Right lobe of liver (tissue), 6 donors: ENCODE measurements at regions not wholly inside any gene's neighbourhood (a gene's known extent, or its start where the extent isn't known, plus 50 kb on each side); places are given as distances from the start of the nearest gene placed in this dataset.

Source experiments
- ATAC-seq, 4 donors: fragments of 200-7000 bp; cut with Tn5 transposase; one replicate each; pipeline ENCODE4 v1.9.1; 2020; ENCODE audit warnings: mild to moderate bottlenecking in 4 of 4, moderate library complexity in 4 of 4
- DNase-seq, 3 donors: peaks; one replicate each; pipeline ENCODE4 v3.0.0-alpha.2; 2020
- H3K27ac ChIP-seq, 3 donors: fragments of 200-600 bp; one replicate each; pipeline ENCODE4 v1.8.0; 2022
- H3K27me3 ChIP-seq, 2 donors: fragments of 200-600 bp; one replicate each; pipeline ENCODE4 v1.8.0; 2022
- H3K36me3 ChIP-seq, 4 donors: fragments of 200-600 bp; sonication (generic) in 1 of 4; one replicate each; pipeline versions ENCODE4 v1.5.1 to v1.8.0; 2017 to 2022; ENCODE audit warnings: control low read depth in 1 of 4
- H3K4me1 ChIP-seq, 4 donors: fragments of 200-600 bp; sonication (generic) in 1 of 4; one replicate each; pipeline versions ENCODE4 v1.5.1 to v1.8.0; 2017 to 2022; ENCODE audit warnings: control low read depth in 1 of 4
- H3K4me3 ChIP-seq, 3 donors: fragments of 200-600 bp; one replicate each; pipeline ENCODE4 v1.8.0; 2022
- H3K9me3 ChIP-seq, 4 donors: fragments of 200-600 bp; sonication (generic) in 1 of 4; one replicate each; pipeline versions ENCODE4 v1.5.1 to v1.8.0; 2017 to 2022; ENCODE audit warnings: control low read depth in 1 of 4
- CTCF ChIP-seq, 4 donors: fragments of 200-600 bp in 3 of 4; fragments of 450-650 bp in 1 of 4; IDR thresholded peaks; one replicate each; pipeline versions ENCODE4 v1.5.1 to v1.8.0; 2016 to 2022; ENCODE audit warnings: antibody characterized with exemption in 4 of 4, mild to moderate bottlenecking in 2 of 4
- POLR2A ChIP-seq: fragments of 450-650 bp; IDR thresholded peaks from one replicate; pipeline ENCODE4 v1.6.1; 2017; ENCODE audit warnings: antibody characterized with exemption, mild to moderate bottlenecking
- WGBS: methylation state at CpG from one replicate; pipeline ENCODE4 v1.1.6; 2018; ENCODE audit warnings: low coverage, low lambda C conversion rate; ENCODE audit not compliant: insufficient coverage; ENCODE audit errors: missing lambda C conversion rate; 5-methylcytosine and 5-hydroxymethylcytosine counted together
- intact Hi-C, 2 donors: fragments of 100-400 bp; cut with DNase I; formaldehyde crosslinking; loops; one replicate each; pipeline versions ENCODE4 v1.11.2 to v1.14.1; 2022
- donor health status: DM: no; HTN: yes; CAD: no.
- donor health status: DM: no; HTN: no; CAD: no.
- donor health status: DM: no; HTN: no; CAD: no.
- donor health status: DM: no; HTN: yes; CAD: no.
- donor health status: DM: no; HTN: yes; CAD: no.

GRCh38 chr11:109946322-109946846 lies 146.8 kb upstream of the ZC3H12C start:
- no peaks in the 10 kb centered on the region for H3K9me3 ChIP-seq
- H3K4me1 ChIP-seq: no peaks in the 10 kb centered on the region
- H3K27me3 ChIP-seq: no peaks in the 10 kb centered on the region
- TF ChIP-seq POLR2A (peak; percentile 48), CTCF (IDR thresholded peaks at IDR 0.05) (peak; percentile 87 to 94 (median 90))
- WGBS: 7% methylated on average over 8 of the region's 8 CpGs
- no peaks in the 10 kb centered on the region for H3K36me3 ChIP-seq
- ATAC-seq (peak; percentile 100), DNase-seq (peak; percentile 75 to 78 (median 76))
- intact Hi-C loops: no loop called here
- peak overlapping the region in 2 of 3 donors; percentile 3 to 21 for H3K27ac ChIP-seq
- peak overlapping the region in 2 of 3 donors; percentile 9 to 33 for H3K4me3 ChIP-seq

GRCh38 chr11:109954534-109954933 lies 138.7 kb upstream of the ZC3H12C start:
- ATAC-seq: no peak
- Histone ChIP-seq H3K4me3 (no peak overlapping the region), H3K27me3 (no peaks in the 10 kb centered on the region), H3K36me3 (no peaks in the 10 kb centered on the region), H3K9me3 (no peaks in the 10 kb centered on the region), H3K4me1 (no peaks in the 10 kb centered on the region), H3K27ac (no peak overlapping the region)
- no peak for TF ChIP-seq POLR2A
- no peak for TF ChIP-seq CTCF (IDR thresholded peaks at IDR 0.05)
- intact Hi-C loops: no loop called here
- no CpG with 5 or more reads among the region's 2 CpGs for WGBS
- DNase-seq: no peak

- H3K27ac ChIP-seq: no peak overlapping the region
- TF ChIP-seq CTCF (IDR thresholded peaks at IDR 0.05) (no peak), POLR2A (no peak)
- WGBS: 49% methylated on average over 3 of the region's 3 CpGs
- no peaks in the 10 kb centered on the region for H3K4me1 ChIP-seq
- no peak overlapping the region for H3K4me3 ChIP-seq
- ATAC-seq: no peak
- intact Hi-C loops: no loop called here
- no peaks in the 10 kb centered on the region for H3K9me3 ChIP-seq
- H3K36me3 ChIP-seq: no peaks in the 10 kb centered on the region
- H3K27me3 ChIP-seq: no peaks in the 10 kb centered on the region
- DNase-seq: no peak
These were observed 136.9 kb upstream of the ZC3H12C start for GRCh38 chr11:109956124-109956793.

GRCh38 chr11:109957000-109957399 lies 136.2 kb upstream of the ZC3H12C start:
- TF ChIP-seq POLR2A (no peak), CTCF (IDR thresholded peaks at IDR 0.05) (no peak)
- Histone ChIP-seq H3K27me3 (no peaks in the 10 kb centered on the region), H3K27ac (no peak overlapping the region), H3K36me3 (no peaks in the 10 kb centered on the region), H3K4me1 (no peaks in the 10 kb centered on the region), H3K4me3 (no peak overlapping the region), H3K9me3 (no peaks in the 10 kb centered on the region)
- WGBS: 71% methylated on average over 6 of the region's 6 CpGs
- intact Hi-C loops: no loop called here
- ATAC-seq (no peak), DNase-seq (no peak)
